SK-N-SH (cell line): ENCODE measurements at regions not wholly inside any gene's neighbourhood (a gene's known extent, or its start where the extent isn't known, plus 50 kb on each side); places are given as distances from the start of the nearest gene placed in this dataset.

ENCODE experiments used
- CTCF ChIA-PET: fragments of 300-600, 350-600 bp; formaldehyde crosslinking; extraction: SDS; loops from one replicate; lab custom pipeline; 2021; lab: Yijun Ruan, JAX
- POLR2A ChIA-PET: fragments of 350-600 bp; sonication (Branson Sonifier 250); formaldehyde crosslinking; extraction: SDS; loops from one replicate; lab custom pipeline; 2020; ENCODE audit warnings: antibody characterized with exemption, inconsistent platforms; lab: Yijun Ruan, JAX
- DNase-seq: peaks from one replicate; pipeline ENCODE4 v3.0.0; 2012
- H2AFZ ChIP-seq: fragments of 200-600 bp; sonication (generic); 2 replicates; pipeline ENCODE4 v1.8.1; 2016; ENCODE audit warnings: antibody characterized with exemption, mild to moderate bottlenecking, low read depth
- H3F3A ChIP-seq: fragments of 200-600 bp; sonication (generic); replicated peaks from 2 replicates; pipeline ENCODE3; 2016; ENCODE audit warnings: antibody characterized with exemption, mild to moderate bottlenecking; ENCODE audit not compliant: insufficient read depth
- H3K27ac ChIP-seq, 2 experiments: fragments of 200-500 bp in 1 of 2; fragments of 200-600 bp in 1 of 2; sonication (Bioruptor generic) in 1 of 2; sonication (generic), shearing (Covaris generic) in 1 of 2; 2 replicates each; pipeline versions ENCODE4 v1.5.1 to v1.6.1; 2014 to 2016; ENCODE audit warnings: low read depth in 2 of 2, inconsistent platforms in 1 of 2, low read length in 1 of 2, mild to moderate bottlenecking in 1 of 2, mixed read lengths in 1 of 2
- H3K27me3 ChIP-seq: fragments of 200-600 bp; sonication (generic), shearing (Covaris generic); 2 replicates; pipeline ENCODE4 v1.6.1; 2016; ENCODE audit warnings: mixed run types; ENCODE audit not compliant: insufficient read depth
- H3K36me3 ChIP-seq, 2 experiments: fragments of 200-500 bp in 1 of 2; fragments of 200-600 bp in 1 of 2; sonication (Bioruptor generic) in 1 of 2; sonication (generic) in 1 of 2; replicated peaks in 1 of 2; 2 replicates each; pipeline versions ENCODE3 to v1.5.1; 2014 to 2016; ENCODE audit warnings: low read length in 1 of 2, mild to moderate bottlenecking in 1 of 2; ENCODE audit not compliant: insufficient read depth in 2 of 2, control insufficient read depth in 1 of 2
- H3K4me1 ChIP-seq, 2 experiments: fragments of 200-500 bp in 1 of 2; fragments of 200-600 bp in 1 of 2; sonication (Bioruptor generic) in 1 of 2; sonication (generic), shearing (Covaris generic) in 1 of 2; 2 replicates each; pipeline versions ENCODE4 v1.5.1 to v1.6.1; 2014 to 2016; ENCODE audit warnings: low read depth in 1 of 2, low read length in 1 of 2, mixed run types in 1 of 2; ENCODE audit not compliant: insufficient read depth in 2 of 2, control insufficient read depth in 1 of 2
- H3K4me2 ChIP-seq: fragments of 200-600 bp; sonication (generic), shearing (Covaris generic); 2 replicates; pipeline ENCODE4 v1.6.1; 2017; ENCODE audit warnings: mixed run types
- H3K4me3 ChIP-seq, 2 experiments: fragments of 200-500 bp in 1 of 2; fragments of 200-600 bp in 1 of 2; sonication (Bioruptor generic) in 1 of 2; sonication (generic), shearing (Covaris generic) in 1 of 2; 2 replicates each; pipeline versions ENCODE4 v1.5.1 to v1.8.1; 2014 to 2016; ENCODE audit warnings: low read depth in 2 of 2, inconsistent platforms in 1 of 2, low read length in 1 of 2, mild to moderate bottlenecking in 1 of 2, mixed read lengths in 1 of 2, moderate library complexity in 1 of 2
- H3K79me2 ChIP-seq: fragments of 200-600 bp; sonication (generic); 2 replicates; pipeline ENCODE4 v1.8.1; 2017; ENCODE audit warnings: mild to moderate bottlenecking; ENCODE audit not compliant: insufficient read depth
- H3K9ac ChIP-seq: fragments of 200-600 bp; sonication (generic); 2 replicates; pipeline ENCODE4 v1.6.1; 2017; ENCODE audit warnings: mixed run types
- H3K9me2 ChIP-seq: fragments of 200-600 bp; sonication (generic); 2 replicates; pipeline ENCODE4 v1.6.1; 2017; ENCODE audit warnings: mixed run types
- H3K9me3 ChIP-seq: fragments of 200-600 bp; sonication (generic); 2 replicates; pipeline ENCODE4 v1.6.1; 2017; ENCODE audit warnings: mixed run types, mild to moderate bottlenecking, moderate library complexity
- H4K20me1 ChIP-seq: fragments of 200-600 bp; sonication (generic); 2 replicates; pipeline ENCODE4 v1.6.1; 2017; ENCODE audit warnings: mild to moderate bottlenecking, mixed run types; ENCODE audit not compliant: insufficient read depth
- ELF1 ChIP-seq: IDR thresholded peaks from 2 replicates; pipeline ENCODE4 v1.4.0; 2012
- JUND ChIP-seq: IDR thresholded peaks from 2 replicates; pipeline ENCODE4 v1.4.0; 2012
- NFIC ChIP-seq: IDR thresholded peaks from 2 replicates; pipeline ENCODE4 v1.4.0; 2012; ENCODE audit warnings: borderline replicate concordance
- PBX3 ChIP-seq: IDR thresholded peaks from 2 replicates; pipeline ENCODE4; 2012
- POLR2AphosphoS5 ChIP-seq: IDR thresholded peaks from 2 replicates; pipeline ENCODE4 v1.6.1; 2012; ENCODE audit warnings: low read depth, low read length
- RCOR1 ChIP-seq: fragments of 150-350 bp; IDR thresholded peaks from 2 replicates; pipeline ENCODE4 v1.6.1; 2017; ENCODE audit warnings: antibody characterized with exemption, low read length
- RXRA ChIP-seq: IDR thresholded peaks from 2 replicates; pipeline ENCODE4 v1.4.0; 2012; ENCODE audit warnings: low read depth, mild to moderate bottlenecking, borderline replicate concordance
- TAF1 ChIP-seq: IDR thresholded peaks from 2 replicates; pipeline ENCODE4 v1.6.1; 2012; ENCODE audit warnings: low read depth, mild to moderate bottlenecking, low read length, moderate library complexity, borderline replicate concordance
- TCF12 ChIP-seq: IDR thresholded peaks from 2 replicates; pipeline ENCODE4 v1.4.0; 2012
- TEAD4 ChIP-seq: IDR thresholded peaks from 2 replicates; pipeline ENCODE4 v1.4.0; 2012; ENCODE audit warnings: mild to moderate bottlenecking, borderline replicate concordance; ENCODE audit not compliant: insufficient read depth
- USF1 ChIP-seq: IDR thresholded peaks from 2 replicates; pipeline ENCODE4 v1.4.0; 2012; ENCODE audit warnings: low read depth, borderline replicate concordance
- WGBS: methylation state at CpG from one replicate; pipeline ENCODE4 v1.1.6; 2017; ENCODE audit warnings: low lambda C conversion rate; 5-methylcytosine and 5-hydroxymethylcytosine counted together

GRCh38 chr2:67970071-67970470, 92.7 kb downstream of the C1D start:
- H2AFZ ChIP-seq, result no peak overlapping the region
- no peak for TF ChIP-seq JUND
- ChIA-PET CTCF (no interaction called here), POLR2A (no interaction called here)
- no peak overlapping the region for H3K9ac ChIP-seq
- no peaks in the 10 kb centered on the region for H3K9me3 ChIP-seq
- no peak overlapping the region for H3K27ac ChIP-seq
- H3K4me2 ChIP-seq, result no peak overlapping the region
- H3K4me1 ChIP-seq, result peaks cover 2% of the 10 kb centered on the region in 2 experiments; a peak in 1 of 4 replicates
- no peaks in the 10 kb centered on the region for H3K27me3 ChIP-seq
- no peaks in the 10 kb centered on the region for H3K79me2 ChIP-seq
- H3K4me3 ChIP-seq, result no peak overlapping the region
- no peaks in the 10 kb centered on the region for H4K20me1 ChIP-seq
- no peaks in the 10 kb centered on the region for H3K9me2 ChIP-seq
- no peak for DNase-seq
- H3K36me3 ChIP-seq, result no peaks in the 10 kb centered on the region
- no peaks in the 10 kb centered on the region for H3F3A ChIP-seq

- Histone ChIP-seq H3K9ac (no peak overlapping the region), H4K20me1 (no peaks in the 10 kb centered on the region), H3K9me2 (no peaks in the 10 kb centered on the region), H3K4me2 (no peak overlapping the region), H3K4me3 (no peak overlapping the region), H2AFZ (no peak overlapping the region), H3K27ac (no peak overlapping the region), H3K9me3 (no peaks in the 10 kb centered on the region), H3K79me2 (no peaks in the 10 kb centered on the region), H3K4me1 (peaks cover 6 to 7% of the 10 kb centered on the region in 2 experiments; a peak in 2 of 4 replicates), H3K27me3 (no peaks in the 10 kb centered on the region), H3K36me3 (no peaks in the 10 kb centered on the region), H3F3A (no peaks in the 10 kb centered on the region)
- TF ChIP-seq POLR2AphosphoS5 (no peak), USF1 (no peak), TEAD4 (no peak), RCOR1 (no peak), ELF1 (no peak), TAF1 (no peak)
- ChIA-PET POLR2A (no interaction called here), CTCF (no interaction called here)
- no peak for DNase-seq
- 89% methylated on average over 3 of the region's 3 CpGs for WGBS
These were observed 92.3 kb downstream of the C1D start for GRCh38 chr2:67970542-67970941.

- H3K27ac ChIP-seq, result peak overlapping the region in 1 of 2 experiments; percentile 31; a peak in 1 of 4 replicates
- no peaks in the 10 kb centered on the region for H3K27me3 ChIP-seq
- CTCF ChIA-PET, result no interaction called here
- 0 out of 2 replicates have a peak overlapping the region, but pooled peaks have one; percentile 6 for H3K9ac ChIP-seq
- TF ChIP-seq TCF12, result peak; percentile 19; the same call in 1 of the 2 replicates
- TF ChIP-seq RXRA, result no peak
- peak; percentile 48 for TF ChIP-seq PBX3
- peak; percentile 90 for TF ChIP-seq NFIC
- TF ChIP-seq, all 33 proteins: peak for 3
- Histone ChIP-seq H3K9me3 (no peaks in the 10 kb centered on the region), H2AFZ (peak overlapping the region; percentile 31; the same call in 1 of the 2 replicates), H3K36me3 (no peaks in the 10 kb centered on the region), H3K4me3 (no peak overlapping the region), H3K4me1 (peaks cover 6 to 8% of the 10 kb centered on the region in 2 experiments; a peak in 2 of 4 replicates), H3K79me2 (no peaks in the 10 kb centered on the region), H4K20me1 (no peaks in the 10 kb centered on the region), H3K9me2 (no peaks in the 10 kb centered on the region), H3F3A (no peaks in the 10 kb centered on the region), H3K4me2 (peak overlapping the region; percentile 37)
- WGBS, result 54% methylated on average over 7 of the region's 7 CpGs
- POLR2A ChIA-PET, result no interaction called here
- DNase-seq, result no peak
These were observed 88.0 kb downstream of the C1D start for GRCh38 chr2:67974559-67975430.
